Natural killer cell (primary cell): ENCODE measurements at regions not wholly inside any gene's neighbourhood (a gene's known extent, or its start where the extent isn't known, plus 50 kb on each side); places are given as distances from the start of the nearest gene placed in this dataset.

Source experiments
- ATAC-seq, 3 donors: fragments of 150-1000 bp in 2 of 3; fragments of 200-7000 bp in 1 of 3; cut with Tn5 transposase; 1 replicate in 1 of 3; 2 replicates in 2 of 3; pipeline ENCODE4 v1.10.0; 2021; ENCODE audit warnings: mild to moderate bottlenecking in 2 of 3, moderate library complexity in 2 of 3
- DNase-seq, 2 donors: peaks; one replicate each; pipeline versions ENCODE4 v3.0.0 to v3.0.0-alpha.2; 2013 to 2021; ENCODE audit warnings: mixed read lengths in 1 of 2
- H3K27ac ChIP-seq: one replicate; pipeline ENCODE4 v1.5.1; 2013; ENCODE audit warnings: mild to moderate bottlenecking, low read length
- H3K27me3 ChIP-seq: one replicate; pipeline ENCODE4 v1.6.1; 2013; ENCODE audit warnings: low read length; ENCODE audit not compliant: control insufficient read depth, insufficient read depth
- H3K36me3 ChIP-seq: one replicate; pipeline ENCODE4 v1.6.1; 2013; ENCODE audit warnings: low read length; ENCODE audit not compliant: control insufficient read depth, insufficient read depth
- H3K4me1 ChIP-seq: one replicate; pipeline ENCODE4 v1.6.1; 2013; ENCODE audit warnings: low read length; ENCODE audit not compliant: control insufficient read depth, insufficient read depth
- H3K4me3 ChIP-seq: one replicate; pipeline ENCODE4 v1.5.1; 2013; ENCODE audit warnings: low read length
- H3K9me3 ChIP-seq: one replicate; pipeline ENCODE4 v1.6.1; 2013; ENCODE audit warnings: low read length; ENCODE audit not compliant: control insufficient read depth, insufficient read depth
- H3K27ac Mint-ChIP-seq, 2 donors: one replicate each; pipeline ENCODE4 v1.8.0; 2022; ENCODE audit warnings: mild to moderate bottlenecking in 2 of 2, mixed read lengths in 2 of 2, moderate library complexity in 1 of 2
- H3K27me3 Mint-ChIP-seq, 2 donors: one replicate each; pipeline ENCODE4 v1.8.0; 2022; ENCODE audit warnings: low read depth in 2 of 2, mixed read lengths in 2 of 2
- H3K36me3 Mint-ChIP-seq: one replicate; pipeline ENCODE4 v1.8.0; 2022; ENCODE audit warnings: mixed read lengths
- H3K4me1 Mint-ChIP-seq, 2 donors: one replicate each; pipeline ENCODE4 v1.8.0; 2022; ENCODE audit warnings: mixed read lengths in 2 of 2
- H3K4me3 Mint-ChIP-seq: one replicate; pipeline ENCODE4 v1.8.0; 2022; ENCODE audit warnings: mild to moderate bottlenecking, moderate library complexity, mixed read lengths
- H3K9me3 Mint-ChIP-seq, 2 donors: one replicate each; pipeline ENCODE4 v1.8.0; 2022; ENCODE audit warnings: mixed read lengths in 2 of 2
- WGBS: methylation state at CpG from one replicate; pipeline ENCODE4 v1.1.7; 2013; ENCODE audit warnings: missing lambda C conversion rate; ENCODE audit not compliant: insufficient coverage; 5-methylcytosine and 5-hydroxymethylcytosine counted together
- intact Hi-C: fragments of 100-400 bp; cut with micrococcal nuclease; formaldehyde crosslinking; loops from one replicate; pipeline ENCODE4 v1.14.2; 2022
- TF ChIP-seq, protein P1 (sequence below): fragments of 200-600 bp; IDR thresholded peaks from one replicate; pipeline ENCODE4 v1.8.0; 2022; ENCODE audit warnings: antibody characterized with exemption

- intact Hi-C loops: no loop called here
- H3K27me3 ChIP-seq: no peaks in the 10 kb centered on the region
- 97% methylated on average over 41 of the region's 41 CpGs for WGBS
- H3K9me3 ChIP-seq: peaks cover 16% of the 10 kb centered on the region
- H3K36me3 ChIP-seq: no peaks in the 10 kb centered on the region
- Mint-ChIP-seq H3K36me3 (peaks cover 13% of the 10 kb centered on the region), H3K27ac (no peak overlapping the region), H3K9me3 (peaks cover 19 to 42% of the 10 kb centered on the region in 2 donors), H3K4me3 (no peak overlapping the region), H3K27me3 (no peaks in the 10 kb centered on the region), H3K4me1 (no peaks in the 10 kb centered on the region)
- TF ChIP-seq, protein P1, sequence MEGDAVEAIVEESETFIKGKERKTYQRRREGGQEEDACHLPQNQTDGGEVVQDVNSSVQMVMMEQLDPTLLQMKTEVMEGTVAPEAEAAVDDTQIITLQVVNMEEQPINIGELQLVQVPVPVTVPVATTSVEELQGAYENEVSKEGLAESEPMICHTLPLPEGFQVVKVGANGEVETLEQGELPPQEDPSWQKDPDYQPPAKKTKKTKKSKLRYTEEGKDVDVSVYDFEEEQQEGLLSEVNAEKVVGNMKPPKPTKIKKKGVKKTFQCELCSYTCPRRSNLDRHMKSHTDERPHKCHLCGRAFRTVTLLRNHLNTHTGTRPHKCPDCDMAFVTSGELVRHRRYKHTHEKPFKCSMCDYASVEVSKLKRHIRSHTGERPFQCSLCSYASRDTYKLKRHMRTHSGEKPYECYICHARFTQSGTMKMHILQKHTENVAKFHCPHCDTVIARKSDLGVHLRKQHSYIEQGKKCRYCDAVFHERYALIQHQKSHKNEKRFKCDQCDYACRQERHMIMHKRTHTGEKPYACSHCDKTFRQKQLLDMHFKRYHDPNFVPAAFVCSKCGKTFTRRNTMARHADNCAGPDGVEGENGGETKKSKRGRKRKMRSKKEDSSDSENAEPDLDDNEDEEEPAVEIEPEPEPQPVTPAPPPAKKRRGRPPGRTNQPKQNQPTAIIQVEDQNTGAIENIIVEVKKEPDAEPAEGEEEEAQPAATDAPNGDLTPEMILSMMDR: no peak
- H3K4me1 ChIP-seq: no peaks in the 10 kb centered on the region
- ATAC-seq (no peak), DNase-seq (no peak)
- no peak overlapping the region for H3K27ac ChIP-seq
- H3K4me3 ChIP-seq: no peak overlapping the region
These were observed 1195.1 kb upstream of the CHAC2 start for GRCh38 chr2:52572469-52572894.

DNA sequence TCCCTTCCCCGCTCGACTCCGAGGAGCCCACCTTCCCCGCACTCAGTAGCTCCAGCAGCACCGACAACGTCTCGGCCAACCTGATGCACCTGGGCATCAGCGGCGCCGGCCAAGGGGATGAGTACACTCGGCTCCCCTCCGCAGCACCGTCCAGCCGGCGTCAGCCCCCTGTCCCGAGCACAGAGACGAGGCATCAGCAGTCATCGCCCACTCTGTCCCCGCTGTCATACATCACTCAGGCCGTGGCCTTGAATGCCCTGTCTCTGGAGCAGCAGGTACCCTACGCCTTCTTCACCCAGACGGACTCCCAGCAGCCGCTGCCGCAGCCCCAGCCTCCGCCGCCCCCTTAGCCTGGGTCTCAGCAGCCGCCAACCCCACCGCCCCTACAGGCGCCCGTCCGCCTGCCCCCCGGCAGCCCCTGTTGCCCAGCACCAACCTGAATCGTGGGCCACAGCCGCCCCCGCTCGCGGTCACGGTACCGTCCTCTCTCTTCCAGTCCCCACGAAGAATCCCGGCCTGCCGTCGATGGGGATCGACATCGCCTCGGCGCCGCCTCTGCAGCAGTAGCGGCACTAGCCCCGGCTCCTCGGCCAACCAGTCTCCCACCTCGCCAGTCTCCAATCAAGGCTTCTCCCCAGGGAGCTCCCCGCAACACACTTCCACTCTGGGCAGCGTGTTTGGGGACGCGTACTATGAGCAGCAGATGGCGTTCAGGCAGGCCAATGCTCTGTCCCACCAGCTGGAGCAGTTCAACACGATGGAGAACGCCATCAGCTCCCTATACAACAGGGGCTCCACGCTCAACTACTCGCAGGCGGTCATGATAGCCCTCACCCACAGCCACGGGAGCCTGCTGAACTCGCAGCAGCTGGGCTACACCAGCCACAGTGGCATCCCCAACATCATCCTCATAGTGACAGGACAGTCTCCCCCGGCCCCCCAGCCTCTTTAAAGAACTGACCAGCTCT, 1195.9 kb upstream of the CHAC2 start:
- Histone ChIP-seq H3K4me1 (no peaks in the 10 kb centered on the region), H3K27me3 (no peaks in the 10 kb centered on the region), H3K4me3 (no peak overlapping the region), H3K27ac (no peak overlapping the region), H3K9me3 (peaks cover 16% of the 10 kb centered on the region), H3K36me3 (no peaks in the 10 kb centered on the region)
- Mint-ChIP-seq H3K27ac (no peak overlapping the region), H3K9me3 (peaks cover 24 to 37% of the 10 kb centered on the region in 2 donors), H3K4me1 (no peaks in the 10 kb centered on the region), H3K27me3 (no peaks in the 10 kb centered on the region), H3K36me3 (peaks cover 13% of the 10 kb centered on the region), H3K4me3 (no peak overlapping the region)
- intact Hi-C loops: no loop called here
- 95% methylated on average over 65 of the region's 65 CpGs for WGBS
- ATAC-seq (no peak), DNase-seq (no peak)
- TF ChIP-seq, protein P1: no peak

GRCh38 chr2:52570716-52571115, 1196.9 kb upstream of the CHAC2 start:
- 96% methylated on average over 19 of the region's 19 CpGs for WGBS
- no peak overlapping the region for H3K4me3 ChIP-seq
- H3K9me3 ChIP-seq: peaks cover 16% of the 10 kb centered on the region
- peaks cover 13% of the 10 kb centered on the region for H3K36me3 Mint-ChIP-seq
- ATAC-seq: no peak
- no peak overlapping the region for H3K27ac Mint-ChIP-seq
- H3K27me3 ChIP-seq: no peaks in the 10 kb centered on the region
- no peaks in the 10 kb centered on the region for H3K4me1 ChIP-seq
- no peak overlapping the region for H3K4me3 Mint-ChIP-seq
- intact Hi-C loops: no loop called here
- H3K36me3 ChIP-seq: no peaks in the 10 kb centered on the region
- H3K27ac ChIP-seq: no peak overlapping the region
- TF ChIP-seq, protein P1: no peak
- H3K27me3 Mint-ChIP-seq: no peaks in the 10 kb centered on the region
- no peak for DNase-seq
- peaks cover 24 to 40% of the 10 kb centered on the region in 2 donors for H3K9me3 Mint-ChIP-seq
- H3K4me1 Mint-ChIP-seq: no peaks in the 10 kb centered on the region
